A549 (cell line): ENCODE measurements at regions not wholly inside any gene's neighbourhood (a gene's known extent, or its start where the extent isn't known, plus 50 kb on each side); places are given as distances from the start of the nearest gene placed in this dataset.

Experiments
- CTCF ChIP-seq: fragments of >200 bp; sonication (Bioruptor Twin); formaldehyde crosslinking; IDR thresholded peaks from 3 replicates; pipeline ENCODE4 v1.5.1; 2016
- POLR2A ChIP-seq: IDR thresholded peaks from 2 replicates; pipeline ENCODE4 v1.6.1; 2012; ENCODE audit warnings: mild to moderate bottlenecking, low read length
- RAD21 ChIP-seq, 2 experiments: fragments of >200 bp in 1 of 2; sonication (Bioruptor Twin) in 1 of 2; formaldehyde crosslinking in 1 of 2; IDR thresholded peaks in 1 of 2; conservative IDR thresholded peaks in 1 of 2; 2 replicates in 1 of 2; 3 replicates in 1 of 2; pipeline ENCODE4 v1.6.1; 2012 to 2018; ENCODE audit warnings: inconsistent platforms in 1 of 2
- SREBF2 ChIP-seq: fragments of 450-650 bp; IDR thresholded peaks from 2 replicates; pipeline ENCODE4 v1.6.1; 2014; ENCODE audit warnings: mild to moderate bottlenecking, moderate library complexity
- TF ChIP-seq, protein P1 (sequence below): fragments of 200-600 bp; sonication (generic); IDR thresholded peaks from 2 replicates; pipeline ENCODE4 v1.6.1; 2016; ENCODE audit warnings: antibody characterized with exemption, mild to moderate bottlenecking, moderate library complexity

DNA sequence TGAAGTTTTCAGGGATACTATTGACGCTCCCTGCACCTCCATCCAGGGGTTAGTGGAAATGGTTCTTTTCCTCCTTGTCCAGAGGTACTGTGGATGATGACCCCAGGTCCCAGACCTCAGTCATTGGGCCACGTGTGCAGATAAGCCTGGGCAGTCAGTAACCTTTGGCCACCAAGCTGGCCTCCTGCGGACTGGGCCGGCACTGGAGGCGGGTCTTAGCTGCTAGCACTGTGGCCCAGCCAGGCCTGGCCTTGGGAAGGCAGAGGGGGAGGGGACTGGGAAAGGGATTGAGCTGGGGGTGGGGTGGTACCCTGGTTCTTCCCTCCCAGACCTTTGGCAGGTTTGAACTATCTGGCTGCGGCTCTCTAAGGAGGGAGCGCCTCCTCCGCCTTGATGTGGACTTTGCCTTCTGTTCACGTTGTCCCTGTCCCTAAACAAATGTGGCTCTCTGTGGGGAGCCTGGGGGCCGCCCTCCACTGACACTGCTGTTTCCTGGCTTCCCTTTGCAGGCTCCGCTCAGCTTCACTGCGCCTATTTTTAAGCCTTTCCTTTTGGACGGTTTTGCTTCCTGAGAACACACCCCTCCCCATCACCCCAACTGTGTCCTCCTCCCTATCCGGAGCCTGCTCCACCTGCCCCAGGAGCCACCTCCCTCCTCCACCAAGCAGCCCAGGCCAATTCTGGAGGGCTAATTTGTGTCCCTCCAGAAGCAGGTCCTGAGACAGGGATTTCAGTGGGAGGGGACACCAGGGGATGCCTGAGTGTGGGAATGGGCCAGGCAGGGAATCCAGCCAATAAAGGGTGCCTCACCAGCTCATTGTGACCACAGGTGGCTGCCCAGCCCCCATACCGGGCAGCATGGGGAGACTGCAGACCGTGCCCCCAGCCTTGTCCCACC is 251.9 kb downstream of the SEC14L1 start:
- TF ChIP-seq POLR2A (no peak), CTCF (no peak), RAD21 (conservative IDR thresholded peaks at IDR 0.05 in 1 of 2, IDR thresholded peaks at IDR 0.05 in 1 of 2) (peak in 1 of 2 experiments; percentile 49; a peak in 3 of 5 replicates), SREBF2 (no peak)
- TF ChIP-seq, protein P1, sequence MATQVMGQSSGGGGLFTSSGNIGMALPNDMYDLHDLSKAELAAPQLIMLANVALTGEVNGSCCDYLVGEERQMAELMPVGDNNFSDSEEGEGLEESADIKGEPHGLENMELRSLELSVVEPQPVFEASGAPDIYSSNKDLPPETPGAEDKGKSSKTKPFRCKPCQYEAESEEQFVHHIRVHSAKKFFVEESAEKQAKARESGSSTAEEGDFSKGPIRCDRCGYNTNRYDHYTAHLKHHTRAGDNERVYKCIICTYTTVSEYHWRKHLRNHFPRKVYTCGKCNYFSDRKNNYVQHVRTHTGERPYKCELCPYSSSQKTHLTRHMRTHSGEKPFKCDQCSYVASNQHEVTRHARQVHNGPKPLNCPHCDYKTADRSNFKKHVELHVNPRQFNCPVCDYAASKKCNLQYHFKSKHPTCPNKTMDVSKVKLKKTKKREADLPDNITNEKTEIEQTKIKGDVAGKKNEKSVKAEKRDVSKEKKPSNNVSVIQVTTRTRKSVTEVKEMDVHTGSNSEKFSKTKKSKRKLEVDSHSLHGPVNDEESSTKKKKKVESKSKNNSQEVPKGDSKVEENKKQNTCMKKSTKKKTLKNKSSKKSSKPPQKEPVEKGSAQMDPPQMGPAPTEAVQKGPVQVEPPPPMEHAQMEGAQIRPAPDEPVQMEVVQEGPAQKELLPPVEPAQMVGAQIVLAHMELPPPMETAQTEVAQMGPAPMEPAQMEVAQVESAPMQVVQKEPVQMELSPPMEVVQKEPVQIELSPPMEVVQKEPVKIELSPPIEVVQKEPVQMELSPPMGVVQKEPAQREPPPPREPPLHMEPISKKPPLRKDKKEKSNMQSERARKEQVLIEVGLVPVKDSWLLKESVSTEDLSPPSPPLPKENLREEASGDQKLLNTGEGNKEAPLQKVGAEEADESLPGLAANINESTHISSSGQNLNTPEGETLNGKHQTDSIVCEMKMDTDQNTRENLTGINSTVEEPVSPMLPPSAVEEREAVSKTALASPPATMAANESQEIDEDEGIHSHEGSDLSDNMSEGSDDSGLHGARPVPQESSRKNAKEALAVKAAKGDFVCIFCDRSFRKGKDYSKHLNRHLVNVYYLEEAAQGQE = no peak
